HepG2 (cell line): ENCODE measurements at regions not wholly inside any gene's neighbourhood (a gene's known extent, or its start where the extent isn't known, plus 50 kb on each side); places are given as distances from the start of the nearest gene placed in this dataset.

Experiments used
- ATAC-seq: fragments of 200-7000 bp; cut with Tn5 transposase; 3 replicates; pipeline ENCODE4 v1.9.1; 2020; ENCODE audit warnings: mild to moderate bottlenecking, moderate library complexity
- BruUV-seq: library from RNA; stranded (reverse); fragments of 400-500 nt; replicated peaks from 2 replicates; lab custom pipeline; 2021; lab: Mats Ljungman, UMichigan
- CTCF ChIA-PET: fragments of 300-600 bp; formaldehyde crosslinking; extraction: SDS; loops from one replicate; lab custom pipeline; 2021; ENCODE audit warnings: low total read pairs, inconsistent platforms, low intra/inter-chr PET ratio; lab: Yijun Ruan, JAX
- POLR2A ChIA-PET: fragments of 350-600 bp; sonication (Branson Sonifier 250); formaldehyde crosslinking; loops from one replicate; lab custom pipeline; 2020; ENCODE audit warnings: antibody characterized with exemption, inconsistent platforms; lab: Yijun Ruan, JAX
- DNase-seq: peaks from one replicate; pipeline ENCODE4 v3.0.0-alpha.2; 2015; ENCODE audit warnings: low spot score
- FAIRE-seq: peaks from 3 replicates; lab custom pipeline; 2011; peaks lifted over from hg19 to GRCh38; lab: Jason Lieb, UNC
- H2AFZ ChIP-seq: one replicate; pipeline ENCODE4 v1.6.1; 2011; ENCODE audit warnings: low read length, inconsistent platforms
- H3K27ac ChIP-seq: fragments of 300-600 bp; 3 replicates; pipeline ENCODE4 v1.8.0; 2011; ENCODE audit warnings: mixed run types, mild to moderate bottlenecking, mixed read lengths, low read length, inconsistent platforms; ENCODE audit not compliant: insufficient read depth; ENCODE audit errors: extremely low read length
- H3K27me3 ChIP-seq, 2 experiments: fragments of 200-600 bp in 1 of 2; 2 replicates in 1 of 2; 3 replicates in 1 of 2; pipeline versions ENCODE4 v1.6.0 to v1.8.0; 2011; ENCODE audit warnings: low read length in 2 of 2, mild to moderate bottlenecking in 2 of 2, moderate library complexity in 2 of 2, inconsistent platforms in 1 of 2; ENCODE audit not compliant: insufficient read depth in 2 of 2, control insufficient read depth in 1 of 2
- H3K36me3 ChIP-seq, 2 experiments: fragments of 200-600 bp in 1 of 2; replicated peaks in 1 of 2; 2 replicates in 1 of 2; 3 replicates in 1 of 2; pipeline versions ENCODE4 v1.5.1 to v1.8.0; 2011; ENCODE audit warnings: low read length in 2 of 2, inconsistent platforms in 1 of 2; ENCODE audit not compliant: insufficient read depth in 2 of 2, control insufficient read depth in 1 of 2
- H3K4me1 ChIP-seq: 2 replicates; pipeline ENCODE4 v1.5.1; 2012; ENCODE audit warnings: low read length, inconsistent platforms; ENCODE audit not compliant: insufficient read depth
- H3K4me2 ChIP-seq: 2 replicates; pipeline ENCODE4 v1.6.0; 2011; ENCODE audit warnings: low read depth, low read length, inconsistent platforms
- H3K4me3 ChIP-seq, 3 experiments: fragments of 200-600 bp in 1 of 3; sonication (generic), shearing (Covaris generic) in 1 of 3; replicated peaks in 1 of 3; 2 replicates each; pipeline ENCODE4 v1.5.1; 2011 to 2016; ENCODE audit warnings: low read length in 3 of 3, inconsistent platforms in 2 of 3, low read depth in 2 of 3, mild to moderate bottlenecking in 2 of 3, control low read depth in 1 of 3, mixed read lengths in 1 of 3; ENCODE audit not compliant: insufficient read depth in 1 of 3
- H3K79me2 ChIP-seq: one replicate; pipeline ENCODE4 v1.6.1; 2011; ENCODE audit warnings: low read length, inconsistent platforms; ENCODE audit not compliant: insufficient read depth
- H3K9ac ChIP-seq: 2 replicates; pipeline ENCODE4 v1.6.0; 2011; ENCODE audit warnings: mild to moderate bottlenecking, low read depth, low read length, inconsistent platforms; ENCODE audit not compliant: insufficient read depth
- H3K9me3 ChIP-seq: 2 replicates; pipeline ENCODE4 v1.5.1; 2012; ENCODE audit warnings: mild to moderate bottlenecking, low read length
- H4K20me1 ChIP-seq: 2 replicates; pipeline ENCODE4 v1.6.0; 2011; ENCODE audit warnings: inconsistent platforms, mild to moderate bottlenecking, low read length, moderate library complexity; ENCODE audit not compliant: insufficient read depth
- EP300 ChIP-seq, 3 experiments: sonication (generic) in 1 of 3; formaldehyde crosslinking in 1 of 3; IDR thresholded peaks; 2 replicates each; pipeline versions ENCODE4 v1.5.1 to v1.6.1; 2011 to 2020; ENCODE audit warnings: low read depth in 2 of 3, low read length in 2 of 3, borderline replicate concordance in 1 of 3, improper control_type of control experiment in 1 of 3, mild to moderate bottlenecking in 1 of 3, missing genetic modification reagents in 1 of 3, moderate library complexity in 1 of 3
- FOXA1 ChIP-seq, 2 experiments: fragments of 450-650 bp in 1 of 2; sonication (generic) in 1 of 2; formaldehyde crosslinking in 1 of 2; IDR thresholded peaks; 2 replicates each; pipeline versions ENCODE4 v1.4.0 to v1.6.1; 2016 to 2020; ENCODE audit warnings: missing genetic modification reagents in 1 of 2
- FOXK1 ChIP-seq: sonication (generic); formaldehyde crosslinking; IDR thresholded peaks from 2 replicates; pipeline ENCODE4 v1.4.0; 2020; ENCODE audit warnings: low read depth, missing genetic modification reagents, borderline replicate concordance
- KLF6 ChIP-seq: IDR thresholded peaks from 2 replicates; pipeline ENCODE4 v1.8.0; 2016; ENCODE audit warnings: missing biosample characterization, missing genetic modification reagents
- NR2F6 ChIP-seq, 2 experiments: IDR thresholded peaks; 2 replicates each; pipeline ENCODE4 v1.6.1; 2016; ENCODE audit warnings: antibody characterized with exemption in 1 of 2, mild to moderate bottlenecking in 1 of 2
- RFXAP ChIP-seq: sonication (generic); formaldehyde crosslinking; IDR thresholded peaks from 2 replicates; pipeline ENCODE4 v1.4.0; 2020; ENCODE audit warnings: missing genetic modification reagents, borderline replicate concordance
- SALL1 ChIP-seq: sonication (generic); formaldehyde crosslinking; IDR thresholded peaks from 2 replicates; pipeline ENCODE4 v1.8.0; 2022; ENCODE audit warnings: mild to moderate bottlenecking, missing genetic modification reagents
- YY1 ChIP-seq: IDR thresholded peaks from 2 replicates; pipeline ENCODE4 v1.6.1; 2011; ENCODE audit warnings: low read length, low read depth, moderate library complexity, mild to moderate bottlenecking; ENCODE audit not compliant: insufficient read depth, insufficient replicate concordance
- ZNF331 ChIP-seq: sonication (generic); formaldehyde crosslinking; IDR thresholded peaks from 2 replicates; pipeline ENCODE4 v1.4.0; 2020; ENCODE audit warnings: missing genetic modification reagents
- ZNF607 ChIP-seq: sonication (generic); formaldehyde crosslinking; IDR thresholded peaks from 2 replicates; pipeline ENCODE4 v1.5.1; 2020; ENCODE audit warnings: missing genetic modification reagents, mild to moderate bottlenecking, borderline replicate concordance
- ZZZ3 ChIP-seq: sonication (generic); formaldehyde crosslinking; IDR thresholded peaks from 2 replicates; pipeline ENCODE4 v1.4.0; 2020; ENCODE audit warnings: missing genetic modification reagents, mild to moderate bottlenecking, borderline replicate concordance
- WGBS: methylation state at CpG from one replicate; pipeline ENCODE4 v1.1.6; 2017; ENCODE audit warnings: low lambda C conversion rate; 5-methylcytosine and 5-hydroxymethylcytosine counted together
- in situ Hi-C: cut with HindIII; loops from 2 replicates; pipeline ENCODE4 v1.10.0; 2017; ENCODE audit warnings: low pct_unique_long_range_greater_than_20kb; ENCODE audit not compliant: extremely low pct_ligation_motif_present
- intact Hi-C: fragments of 100-400 bp; cut with micrococcal nuclease; formaldehyde crosslinking; loops from one replicate; pipeline ENCODE4 v1.10.0; 2022; ENCODE audit not compliant: unreplicated experiment
- TF ChIP-seq, protein P1 (sequence below): sonication (generic); formaldehyde crosslinking; IDR thresholded peaks from 2 replicates; pipeline ENCODE4 v1.8.1; 2023; ENCODE audit warnings: mild to moderate bottlenecking, inconsistent platforms, moderate library complexity, missing genetic modification reagents, borderline replicate concordance
- TF ChIP-seq, protein P2 (sequence below): sonication (generic); formaldehyde crosslinking; IDR thresholded peaks from 2 replicates; pipeline ENCODE4 v1.4.0; 2020; ENCODE audit warnings: missing genetic modification reagents, low read depth, mild to moderate bottlenecking, borderline replicate concordance
- TF ChIP-seq, protein P3 (sequence below): sonication (generic); formaldehyde crosslinking; conservative IDR thresholded peaks from 2 replicates; pipeline ENCODE4 v1.4.0; 2020; ENCODE audit warnings: mild to moderate bottlenecking, missing genetic modification reagents, moderate library complexity
- TF ChIP-seq, protein P4 (sequence below): sonication (generic); formaldehyde crosslinking; IDR thresholded peaks from 2 replicates; pipeline ENCODE4 v1.4.0; 2020; ENCODE audit warnings: missing genetic modification reagents, borderline replicate concordance

DNA sequence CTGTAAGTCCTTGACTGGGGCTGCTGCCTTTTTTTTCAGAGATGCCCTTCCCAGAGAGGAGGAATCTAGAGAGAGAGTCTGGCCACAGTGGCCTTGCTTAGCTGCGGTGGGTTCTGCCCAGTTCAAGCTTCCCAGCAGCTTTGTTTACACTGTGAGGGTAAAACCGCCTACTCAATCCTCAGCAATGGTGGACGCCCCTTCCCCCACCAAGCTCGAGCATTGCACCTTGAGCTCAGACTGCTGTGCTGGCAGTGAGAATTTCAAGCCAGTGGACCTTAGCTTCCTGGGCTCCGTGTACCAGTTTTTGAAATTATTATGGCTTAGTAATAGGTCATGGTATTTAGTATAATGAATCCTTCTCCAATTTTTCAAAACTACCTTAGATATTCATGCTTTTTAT, 395.4 kb downstream of the NPIPA7 start:
- Histone ChIP-seq H3K4me2 (peak overlapping the region; percentile 21; the same call in 1 of the 2 replicates), H3K4me1 (peaks cover 11% of the 10 kb centered on the region), H3K4me3 (no peak overlapping the region), H3K27ac (no peak overlapping the region), H3K9ac (no peak overlapping the region), H2AFZ (no peak overlapping the region), H3K36me3 (no peaks in the 10 kb centered on the region), H4K20me1 (no peaks in the 10 kb centered on the region), H3K9me3 (no peaks in the 10 kb centered on the region), H3K79me2 (no peaks in the 10 kb centered on the region), H3K27me3 (no peaks in the 10 kb centered on the region; a peak in 1 of 5 replicates)
- ChIA-PET POLR2A (no interaction called here), CTCF (no interaction called here)
- BruUV-seq: no TSS peak
- peak; percentile 30 for DNase-seq
- WGBS: 1% methylated on average over 5 of the region's 5 CpGs
- intact Hi-C loops: no loop called here
- FAIRE-seq: peak; percentile 46
- in situ Hi-C loops: no loop called here
- ATAC-seq: peak; percentile 77
- TF ChIP-seq, protein P1, sequence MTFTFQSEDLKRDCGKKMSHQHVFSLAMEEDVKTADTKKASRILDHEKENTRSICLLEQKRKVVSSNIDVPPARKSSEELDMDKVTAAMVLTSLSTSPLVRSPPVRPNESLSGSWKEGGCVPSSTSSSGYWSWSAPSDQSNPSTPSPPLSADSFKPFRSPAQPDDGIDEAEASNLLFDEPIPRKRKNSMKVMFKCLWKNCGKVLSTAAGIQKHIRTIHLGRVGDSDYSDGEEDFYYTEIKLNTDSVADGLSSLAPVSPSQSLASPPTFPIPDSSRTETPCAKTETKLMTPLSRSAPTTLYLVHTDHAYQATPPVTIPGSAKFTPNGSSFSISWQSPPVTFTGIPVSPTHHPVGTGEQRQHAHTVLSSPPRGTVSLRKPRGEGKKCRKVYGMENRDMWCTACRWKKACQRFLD: 0 out of 2 replicates have a peak, but pooled peaks have one; percentile 58
- no peak for TF ChIP-seq EP300 (IDR thresholded peaks at IDR 0.05; ENCODE audit: low read depth in 2 of 2, low read length in 2 of 2)
- no peak for TF ChIP-seq EP300 (CRISPR knock-in tag; IDR thresholded peaks at IDR 0.05; ENCODE audit: borderline replicate concordance)
- TF ChIP-seq, protein P2, sequence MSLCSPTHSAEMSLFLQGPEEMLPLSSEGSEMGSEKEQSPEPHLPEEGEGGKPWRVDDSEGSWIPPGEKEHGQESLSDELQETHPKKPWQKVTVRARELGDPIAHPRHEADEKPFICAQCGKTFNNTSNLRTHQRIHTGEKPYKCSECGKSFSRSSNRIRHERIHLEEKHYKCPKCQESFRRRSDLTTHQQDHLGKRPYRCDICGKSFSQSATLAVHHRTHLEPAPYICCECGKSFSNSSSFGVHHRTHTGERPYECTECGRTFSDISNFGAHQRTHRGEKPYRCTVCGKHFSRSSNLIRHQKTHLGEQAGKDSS (CRISPR knock-in tag): 0 out of 2 replicates have a peak, but pooled peaks have one; percentile 25
- peak; percentile 25; the same call in 1 of the 2 replicates for TF ChIP-seq SALL1
- no peak for TF ChIP-seq FOXA1 (IDR thresholded peaks at IDR 0.05)
- TF ChIP-seq FOXA1 (CRISPR knock-in tag; IDR thresholded peaks at IDR 0.05): peak; percentile 40; the same call in 1 of the 2 replicates
- TF ChIP-seq KLF6: no peak
- TF ChIP-seq YY1: peak; percentile 25
- TF ChIP-seq, protein P3, sequence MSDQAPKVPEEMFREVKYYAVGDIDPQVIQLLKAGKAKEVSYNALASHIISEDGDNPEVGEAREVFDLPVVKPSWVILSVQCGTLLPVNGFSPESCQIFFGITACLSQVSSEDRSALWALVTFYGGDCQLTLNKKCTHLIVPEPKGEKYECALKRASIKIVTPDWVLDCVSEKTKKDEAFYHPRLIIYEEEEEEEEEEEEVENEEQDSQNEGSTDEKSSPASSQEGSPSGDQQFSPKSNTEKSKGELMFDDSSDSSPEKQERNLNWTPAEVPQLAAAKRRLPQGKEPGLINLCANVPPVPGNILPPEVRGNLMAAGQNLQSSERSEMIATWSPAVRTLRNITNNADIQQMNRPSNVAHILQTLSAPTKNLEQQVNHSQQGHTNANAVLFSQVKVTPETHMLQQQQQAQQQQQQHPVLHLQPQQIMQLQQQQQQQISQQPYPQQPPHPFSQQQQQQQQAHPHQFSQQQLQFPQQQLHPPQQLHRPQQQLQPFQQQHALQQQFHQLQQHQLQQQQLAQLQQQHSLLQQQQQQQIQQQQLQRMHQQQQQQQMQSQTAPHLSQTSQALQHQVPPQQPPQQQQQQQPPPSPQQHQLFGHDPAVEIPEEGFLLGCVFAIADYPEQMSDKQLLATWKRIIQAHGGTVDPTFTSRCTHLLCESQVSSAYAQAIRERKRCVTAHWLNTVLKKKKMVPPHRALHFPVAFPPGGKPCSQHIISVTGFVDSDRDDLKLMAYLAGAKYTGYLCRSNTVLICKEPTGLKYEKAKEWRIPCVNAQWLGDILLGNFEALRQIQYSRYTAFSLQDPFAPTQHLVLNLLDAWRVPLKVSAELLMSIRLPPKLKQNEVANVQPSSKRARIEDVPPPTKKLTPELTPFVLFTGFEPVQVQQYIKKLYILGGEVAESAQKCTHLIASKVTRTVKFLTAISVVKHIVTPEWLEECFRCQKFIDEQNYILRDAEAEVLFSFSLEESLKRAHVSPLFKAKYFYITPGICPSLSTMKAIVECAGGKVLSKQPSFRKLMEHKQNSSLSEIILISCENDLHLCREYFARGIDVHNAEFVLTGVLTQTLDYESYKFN: peak; percentile 49; the same call in 1 of the 2 replicates
- TF ChIP-seq, protein P4, sequence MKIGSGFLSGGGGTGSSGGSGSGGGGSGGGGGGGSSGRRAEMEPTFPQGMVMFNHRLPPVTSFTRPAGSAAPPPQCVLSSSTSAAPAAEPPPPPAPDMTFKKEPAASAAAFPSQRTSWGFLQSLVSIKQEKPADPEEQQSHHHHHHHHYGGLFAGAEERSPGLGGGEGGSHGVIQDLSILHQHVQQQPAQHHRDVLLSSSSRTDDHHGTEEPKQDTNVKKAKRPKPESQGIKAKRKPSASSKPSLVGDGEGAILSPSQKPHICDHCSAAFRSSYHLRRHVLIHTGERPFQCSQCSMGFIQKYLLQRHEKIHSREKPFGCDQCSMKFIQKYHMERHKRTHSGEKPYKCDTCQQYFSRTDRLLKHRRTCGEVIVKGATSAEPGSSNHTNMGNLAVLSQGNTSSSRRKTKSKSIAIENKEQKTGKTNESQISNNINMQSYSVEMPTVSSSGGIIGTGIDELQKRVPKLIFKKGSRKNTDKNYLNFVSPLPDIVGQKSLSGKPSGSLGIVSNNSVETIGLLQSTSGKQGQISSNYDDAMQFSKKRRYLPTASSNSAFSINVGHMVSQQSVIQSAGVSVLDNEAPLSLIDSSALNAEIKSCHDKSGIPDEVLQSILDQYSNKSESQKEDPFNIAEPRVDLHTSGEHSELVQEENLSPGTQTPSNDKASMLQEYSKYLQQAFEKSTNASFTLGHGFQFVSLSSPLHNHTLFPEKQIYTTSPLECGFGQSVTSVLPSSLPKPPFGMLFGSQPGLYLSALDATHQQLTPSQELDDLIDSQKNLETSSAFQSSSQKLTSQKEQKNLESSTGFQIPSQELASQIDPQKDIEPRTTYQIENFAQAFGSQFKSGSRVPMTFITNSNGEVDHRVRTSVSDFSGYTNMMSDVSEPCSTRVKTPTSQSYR (CRISPR knock-in tag): peak; percentile 90
- TF ChIP-seq ZZZ3 (CRISPR knock-in tag): no peak
- no peak for TF ChIP-seq FOXK1 (CRISPR knock-in tag)
- TF ChIP-seq RFXAP (CRISPR knock-in tag): no peak
- 0 out of 2 replicates have a peak, but pooled peaks have one; percentile 17 for TF ChIP-seq ZNF331
- TF ChIP-seq NR2F6 (IDR thresholded peaks at IDR 0.05): no peak
- TF ChIP-seq NR2F6 (CRISPR knock-in tag; IDR thresholded peaks at IDR 0.05): no peak
- TF ChIP-seq ZNF607 (CRISPR knock-in tag): no peak
